HG03442 (cell line): ENCODE measurements at regions not wholly inside any gene's neighbourhood (a gene's known extent, or its start where the extent isn't known, plus 50 kb on each side); places are given as distances from the start of the nearest gene placed in this dataset.
"Not testable (repeated sequence)": the region's sequence is repeated elsewhere in the genome, so short reads cannot be mapped to it uniquely, and the experiment has no call there.

Source experiments
- ATAC-seq: cut with Tn5 transposase; IDR thresholded peaks from one replicate; pipeline ENCODE4 v1.9.1; 2021; ENCODE audit warnings: mild to moderate bottlenecking, moderate library complexity; ENCODE audit not compliant: unreplicated experiment

GRCh38 chr7:91397612-91398011, 133.4 kb downstream of the FZD1 start:
- ATAC-seq = no peak

GRCh38 chr7:91398341-91398740, 134.1 kb downstream of the FZD1 start:
- ATAC-seq = no peak

GRCh38 chr7:91405092-91405788, 141.0 kb downstream of the FZD1 start:
- no peak for ATAC-seq

DNA sequence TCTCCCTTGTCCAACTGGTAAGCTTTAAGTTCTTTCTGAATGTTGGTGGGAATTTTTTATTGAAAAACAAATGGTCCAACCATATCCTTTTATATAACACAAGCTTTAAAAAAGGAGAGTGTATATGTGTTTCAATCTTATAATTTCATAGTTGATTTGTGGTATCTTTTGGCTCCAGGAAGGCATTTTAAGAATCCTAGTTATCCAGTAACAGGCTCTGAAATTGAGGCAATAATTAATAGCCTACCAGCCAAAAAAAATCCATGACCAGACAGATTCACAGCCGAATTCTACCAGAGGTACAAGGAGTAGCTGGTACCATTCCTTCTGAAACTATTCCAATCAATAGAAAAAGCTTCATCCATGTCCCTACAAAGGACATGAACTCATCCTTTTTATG, 141.6 kb downstream of the FZD1 start:
- not testable (repeated sequence) for ATAC-seq

DNA sequence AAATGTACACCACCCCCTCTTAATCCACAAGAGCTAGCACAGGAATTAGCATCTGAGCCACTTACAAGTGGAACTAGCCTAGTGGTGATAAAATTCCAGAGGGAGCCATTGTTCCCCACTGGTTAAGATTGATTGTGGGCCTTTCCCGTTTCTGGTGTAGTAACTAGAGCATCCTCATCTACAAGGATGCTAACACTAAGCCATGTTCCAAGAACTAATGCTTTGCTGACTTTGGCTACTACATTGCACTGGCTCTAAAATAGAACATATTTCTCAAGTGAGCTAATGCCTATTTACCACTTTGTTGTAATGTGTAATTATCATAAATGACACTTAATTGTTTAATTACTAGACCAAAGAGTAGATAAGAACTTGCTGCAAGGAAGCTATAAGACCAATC, 143.7 kb downstream of the FZD1 start:
- ATAC-seq = no peak

DNA sequence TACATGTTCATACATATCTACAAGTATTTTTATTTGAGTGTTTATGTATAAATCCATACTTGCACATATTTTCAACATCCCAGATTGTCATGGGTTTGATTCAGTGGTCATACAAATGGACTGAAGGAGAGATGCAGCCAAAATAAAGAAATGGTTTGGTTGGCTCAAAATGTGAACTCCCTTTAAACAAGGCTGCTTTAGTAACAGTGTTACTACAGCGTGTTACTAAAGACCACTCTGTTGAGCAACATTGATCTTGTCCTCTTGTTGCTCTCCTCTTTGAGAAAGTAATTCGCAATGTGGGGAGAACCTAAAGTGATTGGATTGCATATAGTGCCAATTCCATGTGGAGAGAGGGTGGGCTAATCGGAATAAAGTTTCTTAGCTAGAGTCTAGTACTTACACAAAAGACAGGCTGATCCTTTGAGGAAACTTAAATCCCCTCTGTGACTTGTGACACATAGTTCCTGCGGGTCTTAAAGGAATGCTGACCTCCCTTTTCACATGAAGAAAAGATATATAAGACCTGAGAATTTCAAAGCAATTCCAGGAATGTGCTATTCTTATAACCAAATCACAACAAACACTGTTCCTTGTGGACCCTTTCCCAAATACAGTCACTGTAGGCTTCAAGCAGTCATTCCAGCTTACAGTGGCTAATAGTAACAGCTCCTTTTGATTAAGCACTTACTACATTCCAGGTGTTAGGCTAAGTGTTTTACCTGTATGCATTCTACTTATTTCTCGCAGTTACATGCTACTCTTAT, 144.3 kb downstream of the FZD1 start:
- ATAC-seq = no peak

GRCh38 chr7:91411060-91411459, 146.8 kb downstream of the FZD1 start:
- ATAC-seq = no peak

DNA sequence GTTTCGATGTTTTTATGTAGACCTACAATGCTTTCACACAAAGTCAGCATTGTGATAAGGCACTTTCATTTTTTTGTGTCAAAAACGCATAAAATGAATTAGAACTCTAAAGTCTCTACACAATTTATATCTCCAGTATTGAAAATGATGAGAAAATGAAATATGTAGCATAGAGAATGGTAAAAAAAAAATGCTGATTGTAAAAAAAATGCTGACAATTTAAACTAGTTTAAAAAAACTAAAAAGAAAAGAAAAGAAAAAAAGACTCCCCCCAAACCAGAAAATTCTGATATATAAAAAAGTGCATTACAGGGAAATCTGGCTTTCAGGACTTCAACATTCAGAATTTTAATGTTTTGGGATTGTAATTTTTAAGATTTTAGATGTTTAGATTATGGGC, 148.1 kb downstream of the FZD1 start:
- no peak for ATAC-seq

DNA sequence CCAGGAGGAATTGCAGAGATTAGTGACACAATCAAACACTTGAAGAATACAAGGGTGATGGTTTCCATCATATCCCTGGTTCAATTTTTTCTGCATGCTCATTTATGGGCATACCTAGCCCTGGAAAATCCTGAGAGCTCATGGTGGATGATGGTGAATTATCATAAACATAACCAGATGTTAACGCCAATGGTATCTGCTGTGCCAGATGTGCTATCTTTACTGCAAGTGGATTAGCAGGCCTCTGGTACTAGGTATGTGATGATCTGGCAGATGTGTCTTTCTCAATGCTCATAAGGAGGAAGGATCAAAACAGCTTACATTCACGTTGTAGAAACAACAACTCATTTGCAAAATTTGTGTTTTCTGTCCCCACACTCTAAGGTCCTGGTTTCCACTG, 150.5 kb downstream of the FZD1 start:
- ATAC-seq = no peak

DNA sequence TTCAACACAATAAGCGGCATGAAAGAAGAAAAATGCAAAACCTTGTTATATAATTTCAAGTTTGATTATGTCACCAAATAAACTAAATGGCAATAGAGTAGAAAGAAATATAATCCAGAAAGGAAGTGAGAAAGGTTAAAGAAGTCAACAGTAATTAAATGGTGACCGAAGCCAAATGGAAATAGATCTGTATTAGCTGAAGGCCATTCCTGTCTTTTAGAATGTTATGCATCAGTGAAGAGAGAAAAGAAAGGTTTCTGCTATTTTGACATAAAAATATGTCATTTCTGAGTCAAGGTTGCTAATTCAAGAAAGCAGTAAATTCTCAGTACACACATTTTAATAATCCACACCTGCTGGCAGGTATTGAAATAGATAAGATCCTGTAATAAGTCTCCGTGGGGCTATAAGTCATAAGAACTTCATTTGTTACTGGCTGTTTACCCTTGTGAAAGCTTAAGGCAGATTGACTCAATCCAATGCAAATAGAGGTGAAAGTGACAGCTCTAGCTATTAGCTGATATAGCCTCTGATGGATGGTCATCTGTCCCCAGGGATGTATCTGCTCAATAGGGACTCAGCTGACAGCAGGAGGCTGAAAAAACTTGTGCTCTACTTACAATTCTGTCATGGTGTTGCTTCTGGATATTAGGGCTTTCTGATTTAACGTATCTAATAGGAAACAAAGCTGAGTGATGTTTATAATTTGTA, 152.1 kb downstream of the FZD1 start:
- ATAC-seq = no peak

- no peak for ATAC-seq
Observed at GRCh38 chr7:91420606-91421005, 156.4 kb downstream of the FZD1 start.

GRCh38 chr7:91421018-91421417, 156.8 kb downstream of the FZD1 start:
- ATAC-seq = no peak

DNA sequence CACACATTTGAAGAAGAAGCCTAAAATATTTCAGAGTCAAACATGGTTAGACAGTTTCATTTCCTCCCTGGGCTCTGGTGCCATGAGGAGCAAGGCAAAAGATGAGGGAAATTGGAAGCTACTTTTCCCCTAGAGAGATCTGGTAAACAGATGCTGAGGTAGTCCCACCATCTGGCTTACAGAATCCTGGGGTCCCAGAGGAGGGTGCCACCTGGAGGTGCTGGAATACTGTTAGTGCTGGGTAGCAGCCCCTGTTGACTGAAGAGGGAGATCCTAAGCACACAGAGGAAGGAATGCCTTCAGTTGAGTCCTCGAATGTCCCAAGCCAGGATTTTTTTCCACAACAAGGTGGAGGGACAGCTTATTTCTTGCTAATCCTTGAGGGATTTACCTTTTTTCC, 160.1 kb downstream of the FZD1 start:
- ATAC-seq = no peak

GRCh38 chr7:91425149-91425548, 160.9 kb downstream of the FZD1 start:
- ATAC-seq = no peak

- ATAC-seq = no peak
Observed at GRCh38 chr7:91427051-91427450, 162.8 kb downstream of the FZD1 start.

DNA sequence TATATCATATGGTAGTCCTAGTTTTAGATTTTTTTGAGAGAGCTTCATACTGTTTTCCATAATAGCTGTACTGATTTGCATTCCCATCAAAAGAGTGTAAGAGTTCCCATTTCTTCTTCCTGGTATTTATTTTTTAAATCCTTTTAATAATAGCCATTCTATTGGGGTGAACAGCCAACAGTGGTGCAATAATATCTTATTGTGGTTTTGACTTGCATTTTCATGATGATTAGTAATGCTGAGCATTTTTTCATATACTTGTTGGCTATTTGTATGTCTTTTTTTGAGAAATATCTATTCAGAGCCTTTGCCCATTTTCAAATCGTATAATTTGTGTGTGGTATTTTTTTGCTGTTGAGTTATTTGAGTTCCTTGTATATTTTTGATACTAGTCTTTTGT, 167.4 kb downstream of the FZD1 start:
- ATAC-seq = no peak

DNA sequence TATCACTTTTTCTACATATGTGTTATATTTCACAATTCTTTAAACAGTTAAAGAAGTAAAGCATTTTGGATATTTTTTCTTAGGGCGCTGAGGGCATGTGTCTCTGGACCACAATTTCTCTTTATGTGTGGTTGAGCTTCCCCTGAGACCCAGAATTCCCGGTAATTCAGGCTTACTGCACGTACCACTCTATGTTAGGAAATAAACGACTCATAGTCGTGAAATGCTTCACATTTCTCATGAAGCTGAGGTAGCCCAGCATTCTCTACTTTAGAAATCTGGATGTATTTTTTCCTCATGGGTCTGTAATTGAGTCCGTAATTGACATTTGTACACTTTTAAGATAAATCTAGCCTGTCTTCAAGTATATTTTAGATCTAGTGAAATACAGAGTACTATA, 170.6 kb downstream of the FZD1 start:
- no peak for ATAC-seq

- ATAC-seq = no peak
Observed at GRCh38 chr7:91435381-91436059, 171.3 kb downstream of the FZD1 start.

GRCh38 chr7:91436655-91437054, 172.4 kb downstream of the FZD1 start:
- no peak for ATAC-seq

GRCh38 chr7:91440198-91440597, 176.0 kb downstream of the FZD1 start:
- not testable (repeated sequence) for ATAC-seq

GRCh38 chr7:91443862-91444261, 179.6 kb downstream of the FZD1 start:
- ATAC-seq = no peak
